Left lung (tissue), 4 donors: ENCODE measurements at regions not wholly inside any gene's neighbourhood (a gene's known extent, or its start where the extent isn't known, plus 50 kb on each side); places are given as distances from the start of the nearest gene placed in this dataset.

Source experiments
- ATAC-seq: fragments of 200-7000 bp; cut with Tn5 transposase; one replicate; pipeline ENCODE4 v1.9.1; 2020; ENCODE audit warnings: moderate library complexity
- DNase-seq, 4 donors: peaks; one replicate each; pipeline ENCODE4 v3.0.0-alpha.2; 2013 to 2020
- H3K27ac ChIP-seq, 2 donors: fragments of 200-600 bp; sonication (generic) in 1 of 2; one replicate each; pipeline versions ENCODE4 v1.5.0 to v1.8.0; 2020 to 2021
- H3K27me3 ChIP-seq, 2 donors: fragments of 200-600 bp; sonication (generic) in 1 of 2; one replicate each; pipeline versions ENCODE4 v1.5.0 to v1.8.0; 2020 to 2021
- H3K36me3 ChIP-seq, 2 donors: fragments of 200-600 bp; sonication (generic) in 1 of 2; one replicate each; pipeline versions ENCODE4 v1.5.0 to v1.8.0; 2020 to 2021
- H3K4me1 ChIP-seq, 2 donors: fragments of 200-600 bp; one replicate each; pipeline ENCODE4 v1.8.0; 2021
- H3K4me3 ChIP-seq, 2 donors: fragments of 200-600 bp; sonication (generic) in 1 of 2; one replicate each; pipeline versions ENCODE4 v1.5.0 to v1.8.0; 2020 to 2021; ENCODE audit warnings: mild to moderate bottlenecking in 1 of 2
- H3K9me3 ChIP-seq, 2 donors: fragments of 200-600 bp; sonication (generic) in 1 of 2; one replicate each; pipeline versions ENCODE4 v1.5.0 to v1.8.0; 2020 to 2021
- CTCF ChIP-seq, 2 donors: fragments of 200-600 bp; sonication (generic) in 1 of 2; IDR thresholded peaks; one replicate each; pipeline versions ENCODE4 v1.5.0 to v1.8.0; 2021; ENCODE audit warnings: antibody characterized with exemption in 2 of 2
- intact Hi-C, 2 donors: fragments of 100-400 bp; cut with DNase I; formaldehyde crosslinking; loops; one replicate each; pipeline versions ENCODE4 v1.11.2 to v1.14.2; 2022
- donor health status: DM: no; HTN: yes; CAD: no.
- donor health status: DM: no; HTN: no; CAD: no.

DNA sequence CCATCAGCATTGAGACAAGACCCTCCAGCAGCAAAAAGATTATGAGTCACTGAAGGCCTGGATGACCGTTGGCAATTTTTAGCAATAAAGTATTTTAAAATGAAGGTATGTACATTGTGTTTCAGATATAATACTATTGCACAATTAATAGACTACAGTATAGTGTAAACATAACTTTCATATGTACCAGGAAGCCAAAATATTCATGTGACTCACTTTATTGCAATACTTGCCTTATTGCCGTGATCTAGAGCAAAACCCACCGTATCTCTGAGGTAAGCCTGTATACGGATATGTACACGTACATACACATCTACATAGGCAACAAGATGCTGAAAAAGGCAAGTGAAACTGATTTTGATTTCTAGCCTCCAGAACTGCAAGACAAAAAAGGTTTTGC lies 103.3 kb downstream of the EDNRB start:
- no peak for TF ChIP-seq CTCF (IDR thresholded peaks at IDR 0.05)
- Histone ChIP-seq H3K36me3 (no peaks in the 10 kb centered on the region), H3K4me3 (no peak overlapping the region), H3K27me3 (no peaks in the 10 kb centered on the region), H3K9me3 (no peaks in the 10 kb centered on the region), H3K27ac (no peak overlapping the region), H3K4me1 (peaks cover 0 to 5% of the 10 kb centered on the region in 2 donors)
- intact Hi-C loops: no loop called here
- no peak for ATAC-seq
- DNase-seq: no peak
